ENCODE measurements at regions not wholly inside any gene's neighbourhood (a gene's known extent, or its start where the extent isn't known, plus 50 kb on each side); places are given as distances from the start of the nearest gene placed in this dataset.

DNA sequence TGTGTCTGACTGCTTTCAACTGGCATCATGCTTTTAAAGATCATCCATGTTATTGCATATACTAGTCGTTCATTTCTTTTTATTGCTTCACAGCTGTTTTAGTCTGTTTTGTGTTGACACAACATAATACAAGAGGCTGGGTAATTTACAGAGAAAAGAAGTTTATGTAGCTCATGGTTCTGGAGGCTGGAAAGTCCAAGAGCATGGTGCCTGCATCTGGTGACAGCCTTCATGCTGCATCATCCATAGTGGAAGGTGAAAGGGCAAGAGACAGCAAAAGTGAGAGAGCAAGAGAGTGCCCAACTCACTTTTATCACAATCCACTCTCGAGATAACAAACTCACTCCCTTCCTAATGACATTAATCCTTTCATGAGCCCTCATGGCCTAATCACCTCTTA is 198.4 kb downstream of the NSG2 start:
- TF ChIP-seq, protein P1, sequence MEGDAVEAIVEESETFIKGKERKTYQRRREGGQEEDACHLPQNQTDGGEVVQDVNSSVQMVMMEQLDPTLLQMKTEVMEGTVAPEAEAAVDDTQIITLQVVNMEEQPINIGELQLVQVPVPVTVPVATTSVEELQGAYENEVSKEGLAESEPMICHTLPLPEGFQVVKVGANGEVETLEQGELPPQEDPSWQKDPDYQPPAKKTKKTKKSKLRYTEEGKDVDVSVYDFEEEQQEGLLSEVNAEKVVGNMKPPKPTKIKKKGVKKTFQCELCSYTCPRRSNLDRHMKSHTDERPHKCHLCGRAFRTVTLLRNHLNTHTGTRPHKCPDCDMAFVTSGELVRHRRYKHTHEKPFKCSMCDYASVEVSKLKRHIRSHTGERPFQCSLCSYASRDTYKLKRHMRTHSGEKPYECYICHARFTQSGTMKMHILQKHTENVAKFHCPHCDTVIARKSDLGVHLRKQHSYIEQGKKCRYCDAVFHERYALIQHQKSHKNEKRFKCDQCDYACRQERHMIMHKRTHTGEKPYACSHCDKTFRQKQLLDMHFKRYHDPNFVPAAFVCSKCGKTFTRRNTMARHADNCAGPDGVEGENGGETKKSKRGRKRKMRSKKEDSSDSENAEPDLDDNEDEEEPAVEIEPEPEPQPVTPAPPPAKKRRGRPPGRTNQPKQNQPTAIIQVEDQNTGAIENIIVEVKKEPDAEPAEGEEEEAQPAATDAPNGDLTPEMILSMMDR (IDR thresholded peaks at IDR 0.05; ENCODE audit: insufficient read depth, low read length): no peak
- no peak for TF ChIP-seq GABPA (IDR thresholded peaks at IDR 0.05; ENCODE audit: low read depth)
